GM23338 (cell line): ENCODE measurements at regions not wholly inside any gene's neighbourhood (a gene's known extent, or its start where the extent isn't known, plus 50 kb on each side); places are given as distances from the start of the nearest gene placed in this dataset.

Experiments
- CREB1 ChIP-seq: fragments of 250-450 bp; sonication (Bioruptor Pico); IDR thresholded peaks from 2 replicates; pipeline ENCODE4 v1.5.0; 2020; ENCODE audit warnings: low read depth, mild to moderate bottlenecking, moderate library complexity
- EZH2 ChIP-seq: fragments of 200-600 bp; sonication (generic); IDR thresholded peaks from one replicate; pipeline ENCODE4 v1.8.0; 2017; ENCODE audit warnings: antibody characterized with exemption, mild to moderate bottlenecking, low read depth; ENCODE audit not compliant: unreplicated experiment
- POLR2AphosphoS5 ChIP-seq: IDR thresholded peaks from 2 replicates; pipeline ENCODE4 v1.6.1; 2016; ENCODE audit warnings: antibody characterized with exemption, low read depth
- TF ChIP-seq, protein P1 (sequence below), 2 experiments: fragments of 200-600 bp in 1 of 2; sonication (generic) in 1 of 2; conservative IDR thresholded peaks; 2 replicates each; pipeline versions ENCODE4 v1.5.1 to v1.6.1; 2016 to 2017; ENCODE audit warnings: antibody characterized with exemption in 2 of 2, low read depth in 2 of 2, mild to moderate bottlenecking in 2 of 2, moderate library complexity in 1 of 2
- TF ChIP-seq, protein P2 (sequence below): IDR thresholded peaks from 2 replicates; pipeline ENCODE4 v1.6.1; 2016; ENCODE audit warnings: antibody characterized with exemption

DNA sequence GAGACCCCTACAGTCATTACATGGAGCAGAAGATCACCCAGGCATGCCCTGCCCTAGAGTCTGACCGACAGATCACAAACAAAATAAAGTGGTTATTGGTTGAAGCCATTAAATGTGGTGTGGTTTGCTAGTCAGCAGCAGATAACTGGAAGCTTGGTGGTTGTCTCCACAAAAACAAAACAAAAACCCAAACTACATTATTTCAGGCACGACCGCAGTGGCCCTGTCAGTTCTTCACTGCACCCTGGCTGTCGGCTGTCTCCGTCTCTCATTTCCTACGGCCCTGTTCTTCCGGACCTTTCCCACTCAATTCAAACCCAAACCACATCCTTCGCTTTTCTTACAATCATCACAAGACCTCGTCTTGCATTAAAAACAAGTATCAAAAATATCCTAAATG is 521.3 kb upstream of the ZFP42 start:
- TF ChIP-seq, protein P1, sequence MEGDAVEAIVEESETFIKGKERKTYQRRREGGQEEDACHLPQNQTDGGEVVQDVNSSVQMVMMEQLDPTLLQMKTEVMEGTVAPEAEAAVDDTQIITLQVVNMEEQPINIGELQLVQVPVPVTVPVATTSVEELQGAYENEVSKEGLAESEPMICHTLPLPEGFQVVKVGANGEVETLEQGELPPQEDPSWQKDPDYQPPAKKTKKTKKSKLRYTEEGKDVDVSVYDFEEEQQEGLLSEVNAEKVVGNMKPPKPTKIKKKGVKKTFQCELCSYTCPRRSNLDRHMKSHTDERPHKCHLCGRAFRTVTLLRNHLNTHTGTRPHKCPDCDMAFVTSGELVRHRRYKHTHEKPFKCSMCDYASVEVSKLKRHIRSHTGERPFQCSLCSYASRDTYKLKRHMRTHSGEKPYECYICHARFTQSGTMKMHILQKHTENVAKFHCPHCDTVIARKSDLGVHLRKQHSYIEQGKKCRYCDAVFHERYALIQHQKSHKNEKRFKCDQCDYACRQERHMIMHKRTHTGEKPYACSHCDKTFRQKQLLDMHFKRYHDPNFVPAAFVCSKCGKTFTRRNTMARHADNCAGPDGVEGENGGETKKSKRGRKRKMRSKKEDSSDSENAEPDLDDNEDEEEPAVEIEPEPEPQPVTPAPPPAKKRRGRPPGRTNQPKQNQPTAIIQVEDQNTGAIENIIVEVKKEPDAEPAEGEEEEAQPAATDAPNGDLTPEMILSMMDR (conservative IDR thresholded peaks at IDR 0.05; ENCODE audit: low read depth in 2 of 2), result no peak
- TF ChIP-seq EZH2 (no peak), POLR2AphosphoS5 (no peak), CREB1 (CRISPR knock-in tag) (no peak)
- TF ChIP-seq, protein P2, sequence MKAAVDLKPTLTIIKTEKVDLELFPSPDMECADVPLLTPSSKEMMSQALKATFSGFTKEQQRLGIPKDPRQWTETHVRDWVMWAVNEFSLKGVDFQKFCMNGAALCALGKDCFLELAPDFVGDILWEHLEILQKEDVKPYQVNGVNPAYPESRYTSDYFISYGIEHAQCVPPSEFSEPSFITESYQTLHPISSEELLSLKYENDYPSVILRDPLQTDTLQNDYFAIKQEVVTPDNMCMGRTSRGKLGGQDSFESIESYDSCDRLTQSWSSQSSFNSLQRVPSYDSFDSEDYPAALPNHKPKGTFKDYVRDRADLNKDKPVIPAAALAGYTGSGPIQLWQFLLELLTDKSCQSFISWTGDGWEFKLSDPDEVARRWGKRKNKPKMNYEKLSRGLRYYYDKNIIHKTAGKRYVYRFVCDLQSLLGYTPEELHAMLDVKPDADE, result no peak
